ENCODE measurements at regions not wholly inside any gene's neighbourhood (a gene's known extent, or its start where the extent isn't known, plus 50 kb on each side); places are given as distances from the start of the nearest gene placed in this dataset.

DNA sequence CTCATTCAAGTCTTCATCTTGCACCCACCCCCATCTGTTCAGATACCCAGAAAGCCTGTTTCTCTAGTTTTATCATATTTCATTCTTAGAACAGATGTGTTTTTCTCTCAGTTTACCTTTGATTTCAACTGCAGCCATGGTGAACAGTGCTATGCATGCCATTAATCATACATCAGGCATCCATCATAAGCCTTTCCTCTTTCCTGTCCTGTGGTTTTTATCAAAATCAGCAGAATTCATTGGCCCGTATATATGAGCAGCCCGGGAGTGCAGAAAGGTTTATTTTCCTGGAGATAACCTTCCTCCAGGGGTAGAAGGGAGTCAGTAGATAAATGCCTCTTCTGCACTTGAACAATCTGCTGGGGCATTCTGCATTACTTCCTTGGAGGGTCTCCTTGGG lies 65.7 kb downstream of the IL21 start:
- Histone ChIP-seq H4K20me1 (ENCODE audit: insufficient read depth, low read length, poor library complexity, severe bottlenecking) (no peaks in the 10 kb centered on the region), H3K4me3 (ENCODE audit: low read length, poor library complexity, severe bottlenecking) (no peak overlapping the region), H2AFZ (ENCODE audit: low read length) (no peak overlapping the region), H3K9me2 (replicated peaks; ENCODE audit: low read depth, low read length) (no peaks in the 10 kb centered on the region), H3K9ac (ENCODE audit: low read depth, low read length, poor library complexity, severe bottlenecking) (no peak overlapping the region), H3K9me3 (ENCODE audit: insufficient read depth, low read depth, low read length) (no peaks in the 10 kb centered on the region), H3K79me2 (ENCODE audit: insufficient read depth, low read length) (no peaks in the 10 kb centered on the region), H3K27me3 (ENCODE audit: insufficient read depth, low read length, poor library complexity, severe bottlenecking) (peaks cover 5% of the 10 kb centered on the region), H3F3A (ENCODE audit: low read depth) (no peaks in the 10 kb centered on the region), H3K4me1 (ENCODE audit: insufficient read depth, low read length, poor library complexity, severe bottlenecking) (no peaks in the 10 kb centered on the region), H3K4me2 (ENCODE audit: low read depth, low read length, poor library complexity, severe bottlenecking) (no peak overlapping the region), H3K36me3 (ENCODE audit: insufficient read depth, low read length) (no peaks in the 10 kb centered on the region)
- TF ChIP-seq EZH2phosphoT487 (IDR thresholded peaks at IDR 0.05; ENCODE audit: borderline replicate concordance): no peak
- TF ChIP-seq, protein P1, sequence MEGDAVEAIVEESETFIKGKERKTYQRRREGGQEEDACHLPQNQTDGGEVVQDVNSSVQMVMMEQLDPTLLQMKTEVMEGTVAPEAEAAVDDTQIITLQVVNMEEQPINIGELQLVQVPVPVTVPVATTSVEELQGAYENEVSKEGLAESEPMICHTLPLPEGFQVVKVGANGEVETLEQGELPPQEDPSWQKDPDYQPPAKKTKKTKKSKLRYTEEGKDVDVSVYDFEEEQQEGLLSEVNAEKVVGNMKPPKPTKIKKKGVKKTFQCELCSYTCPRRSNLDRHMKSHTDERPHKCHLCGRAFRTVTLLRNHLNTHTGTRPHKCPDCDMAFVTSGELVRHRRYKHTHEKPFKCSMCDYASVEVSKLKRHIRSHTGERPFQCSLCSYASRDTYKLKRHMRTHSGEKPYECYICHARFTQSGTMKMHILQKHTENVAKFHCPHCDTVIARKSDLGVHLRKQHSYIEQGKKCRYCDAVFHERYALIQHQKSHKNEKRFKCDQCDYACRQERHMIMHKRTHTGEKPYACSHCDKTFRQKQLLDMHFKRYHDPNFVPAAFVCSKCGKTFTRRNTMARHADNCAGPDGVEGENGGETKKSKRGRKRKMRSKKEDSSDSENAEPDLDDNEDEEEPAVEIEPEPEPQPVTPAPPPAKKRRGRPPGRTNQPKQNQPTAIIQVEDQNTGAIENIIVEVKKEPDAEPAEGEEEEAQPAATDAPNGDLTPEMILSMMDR (conservative IDR thresholded peaks at IDR 0.05; ENCODE audit: low read length): no peak

DNA sequence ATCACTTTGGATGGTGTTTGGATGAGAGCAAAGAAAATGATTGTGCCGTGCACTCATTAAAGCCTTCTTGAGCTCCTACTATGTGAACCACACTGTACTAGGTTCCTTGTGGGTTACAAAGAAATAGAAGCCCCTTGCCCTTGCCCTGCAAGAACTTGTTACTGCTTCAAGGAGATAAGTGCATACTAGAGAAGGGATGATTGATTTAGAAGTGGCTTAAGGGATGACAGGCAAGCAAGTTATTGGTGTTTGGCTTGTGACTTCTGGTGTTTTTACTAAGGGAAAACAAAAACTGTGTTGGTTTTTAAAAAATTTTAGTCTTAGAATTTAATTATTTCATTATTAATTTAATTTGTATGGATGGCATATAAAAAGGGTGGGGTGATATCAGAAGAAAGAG lies 67.4 kb downstream of the IL21 start:
- Histone ChIP-seq H3K9me2 (replicated peaks; ENCODE audit: low read depth, low read length) (no peaks in the 10 kb centered on the region), H3K4me3 (ENCODE audit: low read length, poor library complexity, severe bottlenecking) (no peak overlapping the region), H3K79me2 (ENCODE audit: insufficient read depth, low read length) (no peaks in the 10 kb centered on the region), H3K9me3 (ENCODE audit: insufficient read depth, low read depth, low read length) (no peaks in the 10 kb centered on the region), H3K4me2 (ENCODE audit: low read depth, low read length, poor library complexity, severe bottlenecking) (no peak overlapping the region), H3K27me3 (ENCODE audit: insufficient read depth, low read length, poor library complexity, severe bottlenecking) (peaks cover 5% of the 10 kb centered on the region), H3K4me1 (ENCODE audit: insufficient read depth, low read length, poor library complexity, severe bottlenecking) (no peaks in the 10 kb centered on the region), H3K9ac (ENCODE audit: low read depth, low read length, poor library complexity, severe bottlenecking) (no peak overlapping the region), H3K36me3 (ENCODE audit: insufficient read depth, low read length) (no peaks in the 10 kb centered on the region), H3F3A (ENCODE audit: low read depth) (no peaks in the 10 kb centered on the region), H4K20me1 (ENCODE audit: insufficient read depth, low read length, poor library complexity, severe bottlenecking) (no peaks in the 10 kb centered on the region), H2AFZ (ENCODE audit: low read length) (no peak overlapping the region)
- TF ChIP-seq, protein P1 (conservative IDR thresholded peaks at IDR 0.05; ENCODE audit: low read length): no peak
- TF ChIP-seq EZH2phosphoT487 (IDR thresholded peaks at IDR 0.05; ENCODE audit: borderline replicate concordance): no peak

DNA sequence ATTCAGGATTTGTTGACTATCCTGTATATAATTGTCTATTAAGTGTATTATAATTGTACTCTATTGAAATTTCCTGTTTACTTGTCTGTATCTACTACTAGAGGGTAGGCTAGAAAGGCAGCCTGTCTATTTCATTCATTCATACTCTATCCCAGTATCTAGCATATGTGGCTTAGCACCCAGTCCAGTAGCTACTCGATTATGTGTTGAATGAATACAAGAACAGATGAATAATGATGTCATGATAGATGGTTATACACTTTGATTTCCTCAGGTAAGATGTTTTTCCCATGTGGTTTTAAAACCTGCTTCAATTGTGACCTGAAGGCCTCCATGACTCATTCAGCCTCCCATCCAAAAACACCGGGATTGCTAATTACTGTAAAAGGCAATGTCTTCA lies 68.0 kb downstream of the IL21 start:
- Histone ChIP-seq H3K9ac (ENCODE audit: low read depth, low read length, poor library complexity, severe bottlenecking) (no peak overlapping the region), H3F3A (ENCODE audit: low read depth) (no peaks in the 10 kb centered on the region), H4K20me1 (ENCODE audit: insufficient read depth, low read length, poor library complexity, severe bottlenecking) (no peaks in the 10 kb centered on the region), H3K27me3 (ENCODE audit: insufficient read depth, low read length, poor library complexity, severe bottlenecking) (peaks cover 5% of the 10 kb centered on the region), H3K9me3 (ENCODE audit: insufficient read depth, low read depth, low read length) (no peaks in the 10 kb centered on the region), H3K79me2 (ENCODE audit: insufficient read depth, low read length) (no peaks in the 10 kb centered on the region), H3K36me3 (ENCODE audit: insufficient read depth, low read length) (no peaks in the 10 kb centered on the region), H3K4me1 (ENCODE audit: insufficient read depth, low read length, poor library complexity, severe bottlenecking) (no peaks in the 10 kb centered on the region), H3K4me3 (ENCODE audit: low read length, poor library complexity, severe bottlenecking) (no peak overlapping the region), H2AFZ (ENCODE audit: low read length) (no peak overlapping the region), H3K4me2 (ENCODE audit: low read depth, low read length, poor library complexity, severe bottlenecking) (no peak overlapping the region), H3K9me2 (replicated peaks; ENCODE audit: low read depth, low read length) (no peaks in the 10 kb centered on the region)
- TF ChIP-seq, protein P1 (conservative IDR thresholded peaks at IDR 0.05; ENCODE audit: low read length): no peak
- no peak for TF ChIP-seq EZH2phosphoT487 (IDR thresholded peaks at IDR 0.05; ENCODE audit: borderline replicate concordance)

Data from Loucy (cell line).